Gastroesophageal sphincter (tissue), 3 donors: ENCODE measurements at regions not wholly inside any gene's neighbourhood (a gene's known extent, or its start where the extent isn't known, plus 50 kb on each side); places are given as distances from the start of the nearest gene placed in this dataset.

Experiments used
- CTCF ChIP-seq, 4 experiments: fragments of 200-600 bp in 2 of 4; fragments of 450-650 bp in 2 of 4; sonication (generic) in 1 of 4; IDR thresholded peaks; one replicate each; pipeline ENCODE4 v1.5.1; 2017 to 2019; ENCODE audit warnings: antibody characterized with exemption in 4 of 4, mild to moderate bottlenecking in 2 of 4, moderate library complexity in 2 of 4
- POLR2A ChIP-seq, 2 donors: fragments of 450-650 bp; IDR thresholded peaks; one replicate each; pipeline ENCODE4 v1.6.1; 2017; ENCODE audit warnings: antibody characterized with exemption in 2 of 2, mild to moderate bottlenecking in 2 of 2, moderate library complexity in 1 of 2

GRCh38 chr5:125011947-125012346 is 265.5 kb upstream of the ZNF608 start:
- TF ChIP-seq CTCF (IDR thresholded peaks at IDR 0.05) = no peak
- no peak for TF ChIP-seq POLR2A (IDR thresholded peaks at IDR 0.05)
